ENCODE measurements at regions not wholly inside any gene's neighbourhood (a gene's known extent, or its start where the extent isn't known, plus 50 kb on each side); places are given as distances from the start of the nearest gene placed in this dataset.

- no peak for TF ChIP-seq ZBTB20 (CRISPR knock-in tag; IDR thresholded peaks at IDR 0.05; ENCODE audit: borderline replicate concordance, low read depth)
- TF ChIP-seq FOXO1 (CRISPR knock-in tag; IDR thresholded peaks at IDR 0.05), result no peak
- no peak for TF ChIP-seq HOXA7 (CRISPR knock-in tag; IDR thresholded peaks at IDR 0.05)
- no peak for TF ChIP-seq ZNF674 (CRISPR knock-in tag; IDR thresholded peaks at IDR 0.05; ENCODE audit: low read depth)
- TF ChIP-seq THAP9 (CRISPR knock-in tag; IDR thresholded peaks at IDR 0.05; ENCODE audit: borderline replicate concordance), result no peak
- TF ChIP-seq ZNF274 (CRISPR knock-in tag; IDR thresholded peaks at IDR 0.05), result no peak
- TF ChIP-seq, protein P1, sequence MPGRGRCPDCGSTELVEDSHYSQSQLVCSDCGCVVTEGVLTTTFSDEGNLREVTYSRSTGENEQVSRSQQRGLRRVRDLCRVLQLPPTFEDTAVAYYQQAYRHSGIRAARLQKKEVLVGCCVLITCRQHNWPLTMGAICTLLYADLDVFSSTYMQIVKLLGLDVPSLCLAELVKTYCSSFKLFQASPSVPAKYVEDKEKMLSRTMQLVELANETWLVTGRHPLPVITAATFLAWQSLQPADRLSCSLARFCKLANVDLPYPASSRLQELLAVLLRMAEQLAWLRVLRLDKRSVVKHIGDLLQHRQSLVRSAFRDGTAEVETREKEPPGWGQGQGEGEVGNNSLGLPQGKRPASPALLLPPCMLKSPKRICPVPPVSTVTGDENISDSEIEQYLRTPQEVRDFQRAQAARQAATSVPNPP (CRISPR knock-in tag; IDR thresholded peaks at IDR 0.05), result no peak
- TF ChIP-seq EHMT2 (IDR thresholded peaks at IDR 0.05; ENCODE audit: borderline replicate concordance, low read depth, low read length), result no peak
These were observed 441.3 kb downstream of the GJA1 start for GRCh38 chr6:121876721-121877120.
